ENCODE measurements at regions not wholly inside any gene's neighbourhood (a gene's known extent, or its start where the extent isn't known, plus 50 kb on each side); places are given as distances from the start of the nearest gene placed in this dataset.

DNA sequence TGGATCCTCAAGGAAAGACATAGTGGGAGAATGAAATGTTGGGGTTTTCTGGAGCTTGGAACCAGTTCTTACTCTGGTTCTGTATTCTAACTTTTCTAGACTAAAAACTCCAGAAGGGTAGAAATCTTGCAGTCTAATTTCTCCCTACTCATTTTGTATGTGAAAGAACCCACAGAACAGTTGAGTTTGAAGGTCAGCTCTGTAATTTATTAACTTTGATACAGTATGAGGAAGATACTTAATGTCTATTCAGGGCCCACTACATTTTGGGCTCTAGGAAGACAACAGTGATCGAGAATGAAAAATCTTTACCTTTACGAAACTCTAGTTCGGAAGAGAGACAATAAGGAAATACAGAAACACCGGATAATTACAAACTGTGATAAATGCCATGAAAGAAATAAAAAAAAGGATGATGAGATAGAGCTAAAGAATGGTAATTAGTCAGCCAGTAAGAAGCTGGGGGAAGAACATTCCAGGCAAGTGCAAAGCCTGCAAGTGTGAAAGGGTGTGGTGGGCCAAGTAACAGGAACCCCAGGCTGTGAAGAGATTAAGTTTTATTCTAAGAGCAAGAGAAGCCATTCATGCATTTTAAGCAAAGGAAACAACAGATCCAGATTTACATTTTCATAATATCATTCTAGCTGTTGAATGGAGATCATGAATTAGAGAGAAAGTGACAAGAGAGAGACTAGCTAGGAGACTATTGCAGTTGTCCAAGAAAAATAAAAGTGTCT, 159.9 kb upstream of the HMCN1 start:
- TF ChIP-seq TAF1 (IDR thresholded peaks at IDR 0.05; ENCODE audit: borderline replicate concordance, low read depth, low read length) = no peak
- TF ChIP-seq POLR2A (IDR thresholded peaks at IDR 0.05; ENCODE audit: low read depth, low read length) = no peak
- no peak for TF ChIP-seq POLR2AphosphoS5 (IDR thresholded peaks at IDR 0.05; ENCODE audit: low read depth, low read length)
